Inflammatory macrophage (primary cell): ENCODE measurements at regions not wholly inside any gene's neighbourhood (a gene's known extent, or its start where the extent isn't known, plus 50 kb on each side); places are given as distances from the start of the nearest gene placed in this dataset.
A peak's percentile ranks its signal among the peaks of the same experiment; 100 is the strongest.
"Not testable (repeated sequence)": the region's sequence is repeated elsewhere in the genome, so short reads cannot be mapped to it uniquely, and the experiment has no call there.

Experiments
- DNase-seq, 2 donors: peaks; one replicate each; pipeline ENCODE4 v3.0.0-alpha.2; 2020 to 2022

- DNase-seq = peak; percentile 41 to 51
Observed at GRCh38 chr6:150741633-150742200, 123.8 kb upstream of the MTHFD1L start.

GRCh38 chr6:150744522-150745260 is 120.8 kb upstream of the MTHFD1L start:
- DNase-seq = no peak

GRCh38 chr6:150745896-150746295 is 119.6 kb upstream of the MTHFD1L start:
- DNase-seq = no peak

GRCh38 chr6:150747155-150747554 is 118.3 kb upstream of the MTHFD1L start:
- DNase-seq = no peak

GRCh38 chr6:150749091-150749670 is 116.3 kb upstream of the MTHFD1L start:
- no peak for DNase-seq

GRCh38 chr6:150751296-150751695 is 114.2 kb upstream of the MTHFD1L start:
- DNase-seq = no peak

GRCh38 chr6:150752409-150752808 is 113.1 kb upstream of the MTHFD1L start:
- DNase-seq = no peak

GRCh38 chr6:150753371-150754064 is 112.0 kb upstream of the MTHFD1L start:
- no peak for DNase-seq

- no peak for DNase-seq
Observed at GRCh38 chr6:150755042-150755441, 110.5 kb upstream of the MTHFD1L start.

GRCh38 chr6:150755524-150755923 is 110.0 kb upstream of the MTHFD1L start:
- DNase-seq = no peak

GRCh38 chr6:150756173-150756572 is 109.3 kb upstream of the MTHFD1L start:
- no peak for DNase-seq

- not testable (repeated sequence) for DNase-seq
Observed at GRCh38 chr6:150757807-150758206, 107.7 kb upstream of the MTHFD1L start.

- no peak for DNase-seq
Observed at GRCh38 chr6:150759483-150759882, 106.0 kb upstream of the MTHFD1L start.

- DNase-seq = no peak
Observed at GRCh38 chr6:150761771-150762170, 103.7 kb upstream of the MTHFD1L start.

GRCh38 chr6:150764334-150765066 is 101.0 kb upstream of the MTHFD1L start:
- no peak for DNase-seq

- DNase-seq = no peak
Observed at GRCh38 chr6:150765067-150765764, 100.3 kb upstream of the MTHFD1L start.

- no peak for DNase-seq
Observed at GRCh38 chr6:150766201-150766997, 99.1 kb upstream of the MTHFD1L start.

- no peak for DNase-seq
Observed at GRCh38 chr6:150767161-150767560, 98.3 kb upstream of the MTHFD1L start.

- no peak for DNase-seq
Observed at GRCh38 chr6:150767571-150768018, 97.9 kb upstream of the MTHFD1L start.

GRCh38 chr6:150770637-150771036 is 94.9 kb upstream of the MTHFD1L start:
- no peak for DNase-seq

- no peak for DNase-seq
Observed at GRCh38 chr6:150773969-150774368, 91.5 kb upstream of the MTHFD1L start.
